GM18873 (cell line): ENCODE measurements at regions not wholly inside any gene's neighbourhood (a gene's known extent, or its start where the extent isn't known, plus 50 kb on each side); places are given as distances from the start of the nearest gene placed in this dataset.

ENCODE experiments used
- ATAC-seq: cut with Tn5 transposase; IDR thresholded peaks from one replicate; pipeline ENCODE4 v1.9.1; 2021; ENCODE audit warnings: mild to moderate bottlenecking, moderate library complexity, moderate number of reproducible peaks; ENCODE audit not compliant: unreplicated experiment, low FRiP score

GRCh38 chr6:23269436-23269835 lies 700.1 kb downstream of the HDGFL1 start:
- ATAC-seq = no peak

DNA sequence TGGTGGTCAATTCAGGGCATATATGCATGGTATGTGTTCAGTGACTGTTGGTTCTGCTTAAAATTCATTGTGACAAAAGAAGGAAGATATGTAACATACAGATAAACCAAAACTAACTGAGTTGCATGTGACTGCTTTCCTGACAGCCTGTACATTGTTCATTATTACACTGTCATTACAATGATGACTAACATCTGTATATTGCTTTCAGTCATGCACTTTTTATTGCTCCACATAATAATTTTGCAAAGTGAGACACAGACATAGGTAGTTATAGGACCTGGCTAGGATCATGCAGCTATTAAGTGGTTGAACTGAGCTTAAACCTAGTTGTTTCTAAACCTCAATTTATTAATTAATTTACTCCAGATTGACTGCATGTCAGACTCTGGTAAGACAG lies 703.2 kb downstream of the HDGFL1 start:
- ATAC-seq = no peak

- no peak for ATAC-seq
These were observed 708.3 kb downstream of the HDGFL1 start for GRCh38 chr6:23277521-23278179.

- no peak for ATAC-seq
These were observed 708.8 kb downstream of the HDGFL1 start for GRCh38 chr6:23278180-23278532.

GRCh38 chr6:23280437-23280836 lies 711.1 kb downstream of the HDGFL1 start:
- ATAC-seq = no peak

- no peak for ATAC-seq
These were observed 713.1 kb downstream of the HDGFL1 start for GRCh38 chr6:23282252-23283021.

GRCh38 chr6:23293653-23294052 lies 724.3 kb downstream of the HDGFL1 start:
- no peak for ATAC-seq

- ATAC-seq = no peak
These were observed 732.2 kb downstream of the HDGFL1 start for GRCh38 chr6:23301556-23301955.

- ATAC-seq = no peak
These were observed 733.1 kb downstream of the HDGFL1 start for GRCh38 chr6:23302514-23302913.

DNA sequence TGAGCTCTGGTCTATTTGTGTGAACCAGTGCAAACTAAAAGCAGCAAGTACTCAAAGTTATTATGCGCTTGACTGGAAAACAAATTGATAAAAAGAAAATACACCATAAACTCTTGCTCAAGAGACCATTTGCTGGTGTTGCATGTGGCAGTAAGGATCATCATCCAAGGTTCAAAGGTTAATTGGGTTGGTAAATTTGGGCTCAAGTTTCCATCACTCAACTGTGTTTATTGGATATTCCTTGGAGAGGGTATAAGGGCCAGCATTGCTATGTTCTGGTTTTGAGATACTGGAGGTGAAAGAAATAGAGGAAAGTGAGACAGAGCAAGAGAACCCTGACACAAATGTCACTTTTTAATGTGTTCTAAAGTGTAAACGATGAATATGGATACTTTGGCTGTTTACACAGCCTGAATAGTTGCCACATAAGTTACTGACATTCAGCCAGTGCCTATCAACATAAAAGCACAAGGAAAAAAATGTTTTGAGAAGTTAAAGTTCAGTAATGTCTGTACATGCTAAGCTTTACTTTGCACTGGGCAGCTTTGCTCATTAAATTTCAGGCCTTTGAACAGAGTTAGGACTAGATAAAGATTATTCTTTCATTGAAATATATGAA lies 736.1 kb downstream of the HDGFL1 start:
- no peak for ATAC-seq

DNA sequence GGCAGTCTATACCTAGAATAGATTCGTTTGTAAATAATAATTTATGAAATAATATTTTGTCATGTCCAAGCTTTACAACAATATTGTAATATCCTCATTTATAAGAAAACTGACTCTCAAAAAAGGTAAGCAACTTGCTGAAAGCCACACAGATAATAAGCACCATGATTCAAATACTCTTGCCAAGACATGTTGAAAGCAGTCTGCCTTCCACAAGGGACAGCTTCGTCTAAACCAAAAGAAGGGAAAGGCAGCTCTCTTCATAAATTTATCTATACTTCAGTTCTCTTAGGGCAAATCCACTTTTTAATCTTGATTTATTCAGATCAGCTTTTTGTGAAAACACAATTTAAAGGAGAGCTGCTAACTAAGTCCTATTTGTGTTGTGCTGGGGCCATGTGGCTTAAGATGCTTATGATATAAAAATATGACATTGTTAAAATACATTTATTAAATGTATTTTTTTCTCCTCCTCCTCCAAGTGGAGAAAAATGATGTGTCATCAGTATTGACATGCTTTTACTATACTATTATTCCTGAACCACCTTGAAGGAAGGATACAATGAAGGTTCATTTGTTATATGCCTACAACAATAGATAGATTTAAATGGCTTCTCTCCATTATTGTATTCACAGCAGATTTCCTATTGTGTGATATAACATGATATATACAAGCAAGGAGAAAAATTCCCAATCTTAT lies 737.0 kb downstream of the HDGFL1 start:
- no peak for ATAC-seq

- no peak for ATAC-seq
These were observed 738.1 kb downstream of the HDGFL1 start for GRCh38 chr6:23307516-23307915.

DNA sequence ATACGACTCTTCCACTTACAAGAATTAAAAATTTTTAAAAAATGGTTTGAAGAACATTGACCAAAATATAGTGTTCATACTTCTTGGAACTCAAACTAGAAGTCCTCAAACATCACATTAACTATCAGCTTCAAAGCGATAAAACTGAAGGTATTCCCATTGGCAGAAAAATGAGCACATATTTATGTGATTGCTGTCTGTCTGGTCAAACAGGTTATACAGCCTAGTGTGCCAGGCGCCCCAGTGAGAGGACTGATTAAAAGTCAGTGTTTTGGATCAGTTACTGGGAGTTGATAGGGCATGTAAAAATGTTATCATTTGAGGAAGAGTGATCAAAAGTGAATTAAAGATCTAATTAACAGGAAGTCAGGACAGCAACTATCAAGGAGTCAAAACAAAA lies 738.8 kb downstream of the HDGFL1 start:
- no peak for ATAC-seq

GRCh38 chr6:23311211-23311610 lies 741.8 kb downstream of the HDGFL1 start:
- no peak for ATAC-seq

GRCh38 chr6:23316131-23316530 lies 746.8 kb downstream of the HDGFL1 start:
- ATAC-seq = no peak

- no peak for ATAC-seq
These were observed 747.6 kb downstream of the HDGFL1 start for GRCh38 chr6:23316931-23317330.

GRCh38 chr6:23319582-23319981 lies 750.2 kb downstream of the HDGFL1 start:
- no peak for ATAC-seq

GRCh38 chr6:23320471-23321015 lies 751.2 kb downstream of the HDGFL1 start:
- no peak for ATAC-seq

- no peak for ATAC-seq
These were observed 754.5 kb downstream of the HDGFL1 start for GRCh38 chr6:23323897-23324296.

- no peak for ATAC-seq
These were observed 755.7 kb downstream of the HDGFL1 start for GRCh38 chr6:23325065-23325464.

- ATAC-seq = no peak
These were observed 758.3 kb downstream of the HDGFL1 start for GRCh38 chr6:23327621-23328020.
